PC-9 (cell line): ENCODE measurements at regions not wholly inside any gene's neighbourhood (a gene's known extent, or its start where the extent isn't known, plus 50 kb on each side); places are given as distances from the start of the nearest gene placed in this dataset.

Source experiments
- BruUV-seq: library from RNA; stranded (reverse); fragments of 400-500 nt; replicated peaks from 2 replicates; lab custom pipeline; 2021; lab: Mats Ljungman, UMichigan
- CTCF ChIA-PET: fragments of 300-600 bp; sonication (Branson Sonifier 250); formaldehyde crosslinking; loops from one replicate; lab custom pipeline; 2022; ENCODE audit warnings: antibody characterized with exemption; lab: Charles Lee
- POLR2A ChIA-PET: fragments of 300-600 bp; sonication (Branson Sonifier 250); formaldehyde crosslinking; loops from one replicate; lab custom pipeline; 2022; ENCODE audit warnings: antibody characterized with exemption; ENCODE audit not compliant: unreplicated experiment; lab: Charles Lee
- DNase-seq, 2 experiments: peaks; one replicate each; pipeline versions ENCODE4 v3.0.0 to v3.0.0-alpha.2; 2015 to 2022; ENCODE audit warnings: mixed read lengths in 1 of 2
- H2AFZ ChIP-seq: fragments of 200-600 bp; sonication (generic); 2 replicates; pipeline ENCODE4 v1.8.1; 2017; ENCODE audit warnings: antibody characterized with exemption
- H3F3A ChIP-seq: fragments of 200-600 bp; sonication (generic); 2 replicates; pipeline ENCODE4 v1.8.1; 2017; ENCODE audit warnings: antibody characterized with exemption, mild to moderate bottlenecking, low read depth; ENCODE audit not compliant: insufficient read depth
- H3K27ac ChIP-seq: fragments of 200-600 bp; sonication (generic); 2 replicates; pipeline ENCODE4 v1.6.1; 2016; ENCODE audit warnings: mixed run types
- H3K27me3 ChIP-seq: fragments of 200-600 bp; sonication (generic); 2 replicates; pipeline ENCODE4 v1.6.1; 2016; ENCODE audit warnings: low read depth, mixed run types; ENCODE audit not compliant: insufficient read depth
- H3K36me3 ChIP-seq: fragments of 200-600 bp; sonication (generic); 2 replicates; pipeline ENCODE4 v1.6.1; 2016; ENCODE audit warnings: low read depth, mixed run types
- H3K4me1 ChIP-seq: fragments of 200-600 bp; sonication (generic); replicated peaks from 2 replicates; pipeline ENCODE4 v1.6.1; 2016; ENCODE audit warnings: mixed run types; ENCODE audit not compliant: insufficient read depth
- H3K4me2 ChIP-seq: fragments of 200-600 bp; sonication (generic); 2 replicates; pipeline ENCODE4 v1.6.1; 2017; ENCODE audit warnings: mixed run types
- H3K4me3 ChIP-seq: fragments of 200-600 bp; sonication (generic); 2 replicates; pipeline ENCODE4 v1.6.1; 2016; ENCODE audit warnings: mixed run types
- H3K79me2 ChIP-seq: fragments of 200-600 bp; sonication (generic); 2 replicates; pipeline ENCODE4 v1.6.1; 2017; ENCODE audit warnings: low read depth, mixed run types
- H3K9me2 ChIP-seq: fragments of 200-600 bp; sonication (generic); 2 replicates; pipeline ENCODE4 v1.8.1; 2017; ENCODE audit warnings: mild to moderate bottlenecking; ENCODE audit not compliant: insufficient read depth
- H3K9me3 ChIP-seq: fragments of 200-600 bp; sonication (generic); 2 replicates; pipeline ENCODE4 v1.8.1; 2016; ENCODE audit warnings: low read depth; ENCODE audit not compliant: insufficient read depth
- H4K20me1 ChIP-seq: fragments of 200-600 bp; sonication (generic); 2 replicates; pipeline ENCODE4 v1.8.1; 2017; ENCODE audit not compliant: insufficient read depth
- EZH2 ChIP-seq: fragments of 200-600 bp; sonication (generic); IDR thresholded peaks from 2 replicates; pipeline ENCODE4 v1.8.0; 2017; ENCODE audit warnings: antibody characterized with exemption, low read depth
- intact Hi-C: fragments of 100-400 bp; cut with micrococcal nuclease; formaldehyde crosslinking; loops from one replicate; pipeline ENCODE4 v1.10.0; 2022; ENCODE audit not compliant: unreplicated experiment
- TF ChIP-seq, protein P1 (sequence below): fragments of 200-600 bp; sonication (generic); conservative IDR thresholded peaks from 2 replicates; pipeline ENCODE4 v1.6.1; 2017; ENCODE audit warnings: mixed run types, antibody characterized with exemption, mild to moderate bottlenecking, moderate library complexity

DNA sequence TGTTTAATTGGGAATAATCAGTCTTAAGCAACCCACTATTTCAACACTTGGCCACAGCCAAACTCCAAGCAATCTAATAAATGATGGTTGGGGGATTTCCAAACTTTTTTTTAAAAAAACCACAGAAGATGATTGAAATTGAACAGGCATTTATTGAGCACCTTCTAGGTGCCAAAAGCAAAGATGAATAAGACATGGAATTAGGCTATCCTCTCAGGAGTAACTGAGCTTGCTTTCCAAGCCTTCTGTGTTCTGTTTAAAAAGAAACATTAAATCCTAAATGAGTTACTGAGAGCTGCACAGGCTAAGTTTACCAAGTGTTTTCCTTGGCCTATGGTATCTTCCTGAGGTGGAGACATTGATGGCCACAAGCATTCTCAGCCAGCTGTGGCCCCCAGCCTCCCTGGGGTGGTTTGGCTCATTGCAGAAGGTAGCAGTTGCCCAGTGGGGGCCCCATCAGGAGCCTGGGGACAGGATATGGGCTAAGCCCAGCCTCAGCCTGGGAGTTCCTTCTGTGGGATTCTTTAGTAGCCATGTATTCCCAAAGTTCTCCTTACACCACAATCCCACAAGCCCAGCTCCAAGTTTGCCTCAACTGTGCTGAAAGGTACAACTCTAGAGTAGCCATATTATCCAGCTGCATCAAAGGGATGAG, 174.3 kb downstream of the C1D start:
- Histone ChIP-seq H3K4me3 (no peak overlapping the region), H3K4me2 (no peak overlapping the region), H3K27ac (no peak overlapping the region), H3K27me3 (no peaks in the 10 kb centered on the region), H3F3A (no peaks in the 10 kb centered on the region), H2AFZ (no peak overlapping the region), H3K4me1 (no peaks in the 10 kb centered on the region), H4K20me1 (no peaks in the 10 kb centered on the region), H3K36me3 (no peaks in the 10 kb centered on the region), H3K9me3 (no peaks in the 10 kb centered on the region), H3K79me2 (no peaks in the 10 kb centered on the region), H3K9me2 (no peaks in the 10 kb centered on the region)
- intact Hi-C loops, result no loop called here
- ChIA-PET CTCF (no interaction called here), POLR2A (no interaction called here)
- TF ChIP-seq, protein P1, sequence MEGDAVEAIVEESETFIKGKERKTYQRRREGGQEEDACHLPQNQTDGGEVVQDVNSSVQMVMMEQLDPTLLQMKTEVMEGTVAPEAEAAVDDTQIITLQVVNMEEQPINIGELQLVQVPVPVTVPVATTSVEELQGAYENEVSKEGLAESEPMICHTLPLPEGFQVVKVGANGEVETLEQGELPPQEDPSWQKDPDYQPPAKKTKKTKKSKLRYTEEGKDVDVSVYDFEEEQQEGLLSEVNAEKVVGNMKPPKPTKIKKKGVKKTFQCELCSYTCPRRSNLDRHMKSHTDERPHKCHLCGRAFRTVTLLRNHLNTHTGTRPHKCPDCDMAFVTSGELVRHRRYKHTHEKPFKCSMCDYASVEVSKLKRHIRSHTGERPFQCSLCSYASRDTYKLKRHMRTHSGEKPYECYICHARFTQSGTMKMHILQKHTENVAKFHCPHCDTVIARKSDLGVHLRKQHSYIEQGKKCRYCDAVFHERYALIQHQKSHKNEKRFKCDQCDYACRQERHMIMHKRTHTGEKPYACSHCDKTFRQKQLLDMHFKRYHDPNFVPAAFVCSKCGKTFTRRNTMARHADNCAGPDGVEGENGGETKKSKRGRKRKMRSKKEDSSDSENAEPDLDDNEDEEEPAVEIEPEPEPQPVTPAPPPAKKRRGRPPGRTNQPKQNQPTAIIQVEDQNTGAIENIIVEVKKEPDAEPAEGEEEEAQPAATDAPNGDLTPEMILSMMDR, result no peak
- no peak for TF ChIP-seq EZH2
- DNase-seq, result no peak
- no TSS peak for BruUV-seq

DNA sequence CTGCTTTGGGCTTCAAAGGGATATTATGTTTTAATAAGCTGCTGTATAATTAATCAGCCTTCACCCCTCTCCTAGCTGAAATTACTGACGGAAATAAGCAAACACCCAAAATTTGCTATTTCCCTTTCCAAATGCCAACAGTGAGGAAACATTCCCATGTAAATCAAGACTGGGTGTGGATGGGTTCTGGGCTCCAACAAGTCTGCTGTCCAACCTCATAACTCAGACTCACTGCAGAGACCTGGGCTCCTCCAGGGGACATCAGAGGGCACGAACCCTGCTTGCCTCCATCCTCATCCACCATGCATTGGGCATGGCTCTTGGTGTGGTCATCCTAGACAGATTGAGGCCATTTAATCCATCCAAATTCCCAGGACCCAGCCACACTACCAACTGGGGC, 173.7 kb downstream of the C1D start:
- Histone ChIP-seq H3K9me2 (no peaks in the 10 kb centered on the region), H3K79me2 (no peaks in the 10 kb centered on the region), H3F3A (no peaks in the 10 kb centered on the region), H3K9me3 (no peaks in the 10 kb centered on the region), H3K4me3 (no peak overlapping the region), H4K20me1 (no peaks in the 10 kb centered on the region), H2AFZ (no peak overlapping the region), H3K36me3 (no peaks in the 10 kb centered on the region), H3K27me3 (no peaks in the 10 kb centered on the region), H3K4me1 (no peaks in the 10 kb centered on the region), H3K27ac (no peak overlapping the region), H3K4me2 (no peak overlapping the region)
- intact Hi-C loops, result no loop called here
- no TSS peak for BruUV-seq
- TF ChIP-seq, protein P1, result no peak
- no peak for TF ChIP-seq EZH2
- CTCF ChIA-PET, result no interaction called here
- DNase-seq, result no peak
- POLR2A ChIA-PET, result no interaction called here

DNA sequence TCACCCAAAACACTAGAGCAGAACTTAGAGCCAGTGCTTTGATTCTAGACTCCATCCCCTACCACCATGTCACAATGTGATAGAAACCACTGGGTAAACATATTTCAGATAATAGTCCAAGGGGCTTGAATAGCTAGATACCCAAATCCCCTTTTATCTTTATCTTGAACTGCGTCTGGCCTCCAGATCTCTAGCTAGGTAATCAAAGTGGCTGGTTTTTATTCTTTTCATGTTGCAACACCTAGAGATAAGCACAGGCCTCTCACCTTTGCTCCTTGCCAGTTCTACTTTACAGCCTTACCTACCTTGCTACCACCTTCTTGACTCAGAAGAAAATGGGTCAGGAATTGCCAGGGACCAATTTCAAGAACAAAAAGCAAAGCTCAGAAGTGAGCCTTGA, 171.2 kb downstream of the C1D start:
- Histone ChIP-seq H3K9me3 (no peaks in the 10 kb centered on the region), H3F3A (no peaks in the 10 kb centered on the region), H3K79me2 (no peaks in the 10 kb centered on the region), H3K4me3 (no peak overlapping the region), H3K36me3 (no peaks in the 10 kb centered on the region), H3K4me1 (no peaks in the 10 kb centered on the region), H3K27me3 (no peaks in the 10 kb centered on the region), H3K4me2 (no peak overlapping the region), H3K9me2 (no peaks in the 10 kb centered on the region), H4K20me1 (no peaks in the 10 kb centered on the region), H3K27ac (no peak overlapping the region), H2AFZ (no peak overlapping the region)
- no peak for DNase-seq
- intact Hi-C loops, result no loop called here
- no TSS peak for BruUV-seq
- ChIA-PET POLR2A (no interaction called here), CTCF (no interaction called here)
- no peak for TF ChIP-seq EZH2
- TF ChIP-seq, protein P1, result no peak
